ENCODE measurements at regions not wholly inside any gene's neighbourhood (a gene's known extent, or its start where the extent isn't known, plus 50 kb on each side); places are given as distances from the start of the nearest gene placed in this dataset.

DNA sequence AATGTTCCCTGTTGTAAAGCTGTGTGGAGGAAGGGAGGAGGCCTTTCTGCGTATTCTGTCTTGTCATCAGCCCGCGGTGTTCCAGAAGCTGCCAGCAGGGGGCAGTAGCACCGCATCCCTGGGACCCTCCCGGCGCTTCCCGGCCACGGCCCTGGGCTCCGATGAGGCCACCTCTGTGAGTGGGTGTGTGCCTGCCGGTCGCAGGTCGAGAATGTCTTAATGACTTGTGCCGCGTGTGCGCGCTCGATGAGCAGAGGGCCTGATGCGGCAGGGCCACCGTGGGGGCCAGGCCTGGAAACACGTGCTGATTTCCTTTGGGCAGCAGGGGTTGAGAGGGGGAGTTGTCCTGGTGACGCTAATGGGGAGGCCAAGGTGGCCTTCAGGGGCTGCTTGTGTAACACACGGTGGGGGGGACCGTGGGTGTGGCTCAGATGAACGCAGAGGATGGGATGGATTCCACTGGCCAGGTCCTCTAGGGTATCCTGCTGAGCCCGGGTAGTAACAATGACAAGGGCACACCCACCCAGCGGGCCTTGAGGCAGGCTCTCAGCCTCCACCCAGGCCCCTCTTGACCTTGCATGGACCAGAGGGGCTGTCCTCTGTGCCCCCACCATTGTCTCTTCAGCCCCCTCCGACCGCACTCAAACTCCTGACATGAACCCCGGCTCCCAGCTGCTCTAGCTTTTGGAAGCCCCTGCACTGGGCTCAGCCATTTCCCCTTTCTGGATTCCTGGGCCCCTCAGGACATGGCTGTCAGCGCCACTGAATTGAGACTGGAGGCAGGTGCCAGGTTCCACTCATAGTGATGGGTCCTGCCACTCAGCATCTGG is 135.9 kb upstream of the PODXL start:
- peak; percentile 28 for TF ChIP-seq EZH2 (IDR thresholded peaks at IDR 0.05; ENCODE audit: low read length)
- TF ChIP-seq, protein P1, sequence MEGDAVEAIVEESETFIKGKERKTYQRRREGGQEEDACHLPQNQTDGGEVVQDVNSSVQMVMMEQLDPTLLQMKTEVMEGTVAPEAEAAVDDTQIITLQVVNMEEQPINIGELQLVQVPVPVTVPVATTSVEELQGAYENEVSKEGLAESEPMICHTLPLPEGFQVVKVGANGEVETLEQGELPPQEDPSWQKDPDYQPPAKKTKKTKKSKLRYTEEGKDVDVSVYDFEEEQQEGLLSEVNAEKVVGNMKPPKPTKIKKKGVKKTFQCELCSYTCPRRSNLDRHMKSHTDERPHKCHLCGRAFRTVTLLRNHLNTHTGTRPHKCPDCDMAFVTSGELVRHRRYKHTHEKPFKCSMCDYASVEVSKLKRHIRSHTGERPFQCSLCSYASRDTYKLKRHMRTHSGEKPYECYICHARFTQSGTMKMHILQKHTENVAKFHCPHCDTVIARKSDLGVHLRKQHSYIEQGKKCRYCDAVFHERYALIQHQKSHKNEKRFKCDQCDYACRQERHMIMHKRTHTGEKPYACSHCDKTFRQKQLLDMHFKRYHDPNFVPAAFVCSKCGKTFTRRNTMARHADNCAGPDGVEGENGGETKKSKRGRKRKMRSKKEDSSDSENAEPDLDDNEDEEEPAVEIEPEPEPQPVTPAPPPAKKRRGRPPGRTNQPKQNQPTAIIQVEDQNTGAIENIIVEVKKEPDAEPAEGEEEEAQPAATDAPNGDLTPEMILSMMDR (optimal IDR thresholded peaks at IDR 0.05 in 1 of 3, IDR thresholded peaks at IDR 0.05 in 1 of 3, conservative IDR thresholded peaks at IDR 0.05 in 1 of 3; ENCODE audit: extremely low read depth in 1 of 3, insufficient read depth in 2 of 3, low read length in 3 of 3) = peak; percentile 92 to 97 (median 93)
